ENCODE measurements at regions not wholly inside any gene's neighbourhood (a gene's known extent, or its start where the extent isn't known, plus 50 kb on each side); places are given as distances from the start of the nearest gene placed in this dataset.

DNA sequence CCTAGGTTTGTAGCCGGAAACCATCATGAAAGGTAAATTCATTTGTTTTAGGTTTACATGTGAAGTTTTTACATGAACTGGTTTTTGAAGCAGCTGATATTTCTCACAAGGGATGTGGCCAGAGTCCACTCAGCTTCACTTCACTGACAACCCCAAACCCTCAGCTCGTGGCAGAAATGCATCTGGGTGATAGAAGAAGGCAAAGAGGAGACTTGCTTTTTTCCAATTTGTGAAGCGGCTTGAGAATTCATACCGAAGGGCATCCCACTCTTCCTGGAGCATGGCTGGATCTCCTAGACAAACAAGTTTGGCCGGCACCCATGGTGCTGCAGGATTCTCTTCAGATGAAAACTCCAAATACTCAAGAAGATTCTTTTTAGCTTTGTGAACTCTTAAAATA is 392.8 kb upstream of the CNR1 start:
- no peak for DNase-seq

DNA sequence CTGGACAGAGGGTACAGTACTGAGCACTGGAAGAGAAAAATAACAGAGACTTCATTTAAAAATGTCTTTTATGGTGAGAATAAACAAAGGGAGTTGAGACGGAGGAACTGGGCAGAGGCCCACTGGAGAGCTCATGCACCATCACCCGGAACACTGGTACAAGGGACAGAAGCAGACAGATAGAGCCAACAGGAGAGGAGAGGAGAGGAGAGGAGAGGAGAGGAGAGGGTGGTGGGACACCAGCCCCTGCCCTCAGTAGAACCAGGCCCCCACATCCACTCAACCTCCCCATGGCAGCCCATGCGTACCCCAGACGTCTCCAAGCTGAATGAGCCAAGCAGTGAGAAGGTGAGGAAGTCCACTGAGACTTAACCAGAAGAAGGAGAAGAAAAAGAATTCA is 390.5 kb upstream of the CNR1 start:
- no peak for DNase-seq

DNA sequence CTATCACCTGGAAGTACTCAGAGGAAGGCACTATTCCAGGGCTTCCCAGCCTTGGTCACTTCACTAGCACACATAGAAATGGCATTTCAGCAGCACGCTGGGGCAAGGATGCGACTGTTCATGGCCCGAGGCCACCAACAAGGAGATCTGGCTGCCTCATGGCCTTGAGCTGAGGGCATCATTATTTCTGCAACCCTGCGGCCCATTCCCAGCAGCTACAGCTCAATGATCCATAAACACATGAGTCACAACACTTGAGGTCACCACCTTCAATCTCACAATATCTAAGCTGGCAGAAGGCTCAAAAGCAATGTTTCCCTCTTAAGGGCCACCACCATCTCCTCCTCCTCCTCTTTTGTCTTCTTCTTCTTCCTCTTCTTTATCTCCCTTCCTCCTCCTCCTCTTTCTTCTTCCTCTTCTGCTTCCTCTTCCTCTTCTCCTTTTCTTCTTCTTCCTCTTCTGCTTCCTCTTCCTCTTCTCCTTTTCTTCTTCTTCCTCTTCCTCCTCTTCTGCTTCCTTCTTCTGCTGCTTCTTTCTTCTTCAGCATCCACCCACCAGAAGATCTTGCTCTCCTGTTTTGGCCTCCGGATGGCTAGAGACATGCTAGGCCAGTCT is 382.9 kb upstream of the CNR1 start:
- DNase-seq: no peak

DNA sequence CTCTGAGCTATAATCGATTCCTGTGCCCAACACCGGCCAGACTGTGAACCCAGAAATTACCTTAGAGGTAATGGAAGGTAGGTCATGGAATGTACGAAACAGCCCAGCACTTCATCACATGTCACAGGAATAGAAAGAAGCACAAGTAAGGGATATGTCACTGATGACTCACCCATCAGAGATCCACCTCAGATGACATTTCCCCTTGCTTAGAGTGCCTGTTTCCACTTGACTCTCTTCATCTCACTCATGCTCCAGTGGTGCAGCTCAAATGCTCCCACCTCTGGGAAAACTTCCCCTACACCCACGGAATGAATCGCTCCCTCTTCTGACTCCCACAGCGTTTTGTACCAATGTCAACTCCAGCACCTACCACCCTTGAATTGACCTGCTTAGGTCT is 381.6 kb upstream of the CNR1 start:
- no peak for DNase-seq

DNA sequence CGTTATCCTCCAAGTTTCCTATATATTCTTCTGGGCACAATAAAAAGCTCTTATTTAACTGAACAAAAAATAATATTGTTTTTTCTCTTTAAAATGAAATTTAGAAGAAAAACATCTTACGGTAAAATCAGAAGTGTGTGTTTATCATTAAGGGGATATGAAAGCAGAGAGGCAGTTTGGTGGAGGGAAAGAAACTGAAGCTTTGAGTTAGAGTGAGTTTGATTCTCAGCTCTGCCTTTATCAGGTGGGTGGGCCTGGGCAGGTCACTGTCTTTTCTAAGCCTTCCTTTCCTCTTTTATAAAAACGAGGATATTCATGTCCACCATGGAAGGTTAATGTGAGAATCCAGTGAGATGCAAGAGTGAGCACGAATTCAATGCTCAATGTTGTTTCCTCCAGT is 379.8 kb upstream of the CNR1 start:
- no peak for DNase-seq

DNA sequence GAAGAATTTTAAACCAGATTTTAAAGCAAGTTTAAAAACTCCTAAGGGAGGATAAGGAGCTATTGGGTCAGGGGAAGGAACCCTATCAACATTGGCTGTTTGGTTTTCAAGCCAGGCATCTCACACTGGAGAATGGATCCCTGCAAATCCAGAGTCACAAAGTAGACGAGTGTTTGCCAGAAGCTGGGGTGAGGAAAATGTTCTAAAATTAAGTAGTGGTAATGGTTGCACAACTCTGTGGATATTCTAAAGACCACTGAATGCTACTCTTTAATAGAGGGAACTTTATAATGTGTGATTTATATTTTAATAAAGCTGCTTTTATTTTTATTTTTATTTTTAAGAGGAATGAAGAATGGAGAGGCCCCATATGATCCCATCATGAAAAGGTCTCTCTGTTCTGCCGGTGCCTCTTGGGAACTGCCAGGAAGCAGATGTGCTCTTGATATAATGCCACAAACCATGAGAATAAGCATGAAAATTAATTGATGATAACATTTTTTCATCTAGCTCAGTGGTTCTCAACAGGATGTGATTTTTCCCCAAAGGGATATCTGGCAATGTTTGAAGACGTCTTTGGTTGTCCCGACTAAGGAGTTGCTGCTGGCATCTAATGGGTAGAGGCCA is 379.0 kb upstream of the CNR1 start:
- DNase-seq: no peak

DNA sequence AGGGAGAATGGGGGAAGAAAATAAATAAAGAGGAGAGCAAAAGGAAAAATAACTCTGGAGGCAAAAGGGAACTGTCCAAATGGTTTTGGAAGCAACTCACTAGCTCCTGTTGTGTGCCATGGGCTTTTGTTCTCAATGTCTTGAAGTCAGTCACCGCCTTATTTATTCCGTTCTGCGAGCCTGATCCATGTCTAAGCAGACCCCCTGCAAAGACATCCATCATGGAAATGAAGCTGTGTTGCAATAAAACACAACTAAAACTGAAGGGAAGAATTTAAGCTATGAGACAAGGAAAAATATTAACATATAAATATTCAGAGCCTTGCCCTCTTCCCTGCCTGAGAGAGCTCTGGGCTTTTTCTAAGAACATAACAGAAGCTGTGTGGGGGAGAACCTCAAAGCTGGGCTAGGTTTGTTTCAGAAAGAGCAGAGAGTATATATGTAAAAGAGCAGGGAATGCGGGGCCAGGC is 373.2 kb upstream of the CNR1 start:
- DNase-seq: no peak

DNA sequence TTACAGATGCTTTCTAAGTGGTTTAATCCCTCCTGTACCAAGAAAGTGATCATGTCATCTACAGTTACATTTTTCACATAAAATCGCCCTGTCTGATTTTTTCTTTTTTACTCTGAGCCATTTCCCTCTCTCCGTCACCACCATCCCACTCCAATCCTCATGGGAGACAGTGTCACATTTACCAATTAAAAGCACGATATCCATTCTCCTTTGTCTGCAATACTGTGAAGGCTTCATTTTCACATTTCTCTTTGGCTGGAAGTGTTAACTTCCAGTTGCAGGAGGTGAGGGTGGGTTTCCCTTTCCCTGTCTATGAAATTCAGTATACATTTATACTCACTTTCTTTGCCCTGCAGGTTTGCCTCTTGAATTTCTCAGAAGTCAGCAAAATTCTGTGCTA is 372.7 kb upstream of the CNR1 start:
- no peak for DNase-seq

DNA sequence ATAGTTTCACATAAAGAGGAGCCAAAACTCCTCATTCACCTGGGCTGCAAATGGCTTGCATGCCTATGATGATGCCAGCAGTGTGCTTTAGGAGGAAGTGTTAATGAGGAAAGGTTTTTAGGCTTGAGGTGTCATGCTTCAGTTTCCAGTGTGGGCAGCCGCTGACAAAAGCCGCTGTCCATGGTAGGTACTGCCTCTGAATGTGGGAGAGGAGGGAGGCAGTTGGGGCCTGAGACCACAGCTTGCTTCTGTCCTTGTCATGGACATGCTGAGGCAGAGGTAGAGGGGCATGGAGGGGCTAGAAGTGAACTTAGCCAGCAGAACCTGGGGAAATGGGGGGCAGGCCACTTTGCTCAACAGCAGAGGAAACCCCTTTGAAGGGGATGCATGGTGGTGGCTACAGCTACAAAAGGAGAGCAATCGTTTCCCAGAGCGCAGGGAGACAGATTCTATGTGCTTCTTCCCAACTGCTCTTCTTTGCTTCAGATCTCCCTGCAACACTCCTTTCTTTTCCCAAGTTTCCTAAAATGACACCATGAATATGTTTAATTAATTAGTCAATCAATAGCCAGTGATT is 372.1 kb upstream of the CNR1 start:
- DNase-seq: no peak

DNA sequence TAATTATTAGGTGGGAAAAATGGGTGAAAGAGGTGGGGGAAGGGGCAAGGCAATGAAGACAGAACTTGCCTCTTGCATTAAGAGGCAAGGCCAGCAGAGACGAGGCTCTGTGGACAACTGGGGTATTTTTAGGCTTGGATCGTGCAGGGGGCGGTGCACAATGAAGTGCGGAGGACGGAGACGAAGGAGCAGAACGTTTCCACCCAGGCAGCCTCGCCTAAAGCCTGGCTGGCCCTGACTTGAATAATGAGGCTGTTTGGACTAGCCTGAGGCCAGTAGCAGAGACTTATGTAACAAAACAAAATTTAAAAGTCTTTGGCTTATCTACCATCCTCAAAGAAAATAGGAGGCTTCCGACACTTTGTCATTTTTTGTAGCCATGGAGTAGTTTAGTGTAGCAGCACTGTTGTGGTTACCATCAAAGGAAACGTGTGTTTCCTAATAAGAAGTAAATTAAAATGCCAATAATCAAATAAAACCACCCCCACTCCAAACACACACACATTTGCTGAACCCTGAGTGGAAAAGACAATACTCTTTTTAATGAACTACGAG is 370.0 kb upstream of the CNR1 start:
- DNase-seq: no peak

DNA sequence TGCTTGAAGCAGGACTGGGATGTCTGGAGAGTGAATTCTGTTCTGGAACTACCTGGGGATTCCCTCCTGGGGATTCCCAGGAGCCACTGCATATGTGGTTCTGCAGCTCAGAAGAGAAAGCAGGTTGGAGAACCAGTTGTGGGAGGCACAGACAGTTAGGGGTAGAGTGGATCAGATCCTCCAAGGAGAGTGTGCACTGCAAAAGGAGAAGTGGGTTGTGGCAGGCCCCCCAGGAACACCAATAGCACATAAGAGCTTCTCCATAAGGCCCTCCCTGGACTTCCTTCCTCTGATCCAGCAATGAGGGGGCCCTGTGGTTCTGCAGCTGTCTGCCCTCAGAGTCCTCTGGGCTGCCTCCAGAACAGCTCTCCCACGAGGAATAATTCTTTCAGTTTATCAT is 369.2 kb upstream of the CNR1 start:
- DNase-seq: no peak

DNA sequence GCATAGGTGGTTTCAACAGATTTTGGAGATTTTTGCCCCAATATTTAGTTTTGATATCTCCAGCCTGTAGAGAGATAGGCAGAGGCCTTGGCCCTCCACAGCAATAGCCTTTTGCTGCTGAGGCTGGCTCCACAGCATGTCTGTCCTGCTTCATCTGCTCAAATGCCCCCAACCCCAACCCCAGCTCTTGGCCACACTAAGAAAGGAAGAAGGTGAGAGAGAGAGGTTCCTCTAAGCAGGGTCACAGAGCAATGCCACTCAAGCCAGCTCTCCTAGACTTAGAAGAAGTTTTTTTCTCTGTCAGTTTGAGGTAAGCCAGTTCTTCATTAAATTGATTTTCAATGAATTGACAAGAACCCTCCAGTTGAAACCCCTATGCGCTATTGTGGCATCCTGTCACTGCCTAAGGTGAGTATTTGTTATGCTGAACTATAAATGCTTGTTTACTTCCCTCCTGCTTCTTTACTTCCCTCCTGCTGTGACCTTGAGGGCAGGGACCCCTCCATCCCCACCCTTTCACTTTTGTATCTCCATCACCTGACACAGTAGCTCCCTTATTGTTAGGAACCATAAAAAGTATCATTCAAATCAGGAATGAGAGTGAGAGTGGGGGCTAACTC is 366.2 kb upstream of the CNR1 start:
- DNase-seq: no peak

DNA sequence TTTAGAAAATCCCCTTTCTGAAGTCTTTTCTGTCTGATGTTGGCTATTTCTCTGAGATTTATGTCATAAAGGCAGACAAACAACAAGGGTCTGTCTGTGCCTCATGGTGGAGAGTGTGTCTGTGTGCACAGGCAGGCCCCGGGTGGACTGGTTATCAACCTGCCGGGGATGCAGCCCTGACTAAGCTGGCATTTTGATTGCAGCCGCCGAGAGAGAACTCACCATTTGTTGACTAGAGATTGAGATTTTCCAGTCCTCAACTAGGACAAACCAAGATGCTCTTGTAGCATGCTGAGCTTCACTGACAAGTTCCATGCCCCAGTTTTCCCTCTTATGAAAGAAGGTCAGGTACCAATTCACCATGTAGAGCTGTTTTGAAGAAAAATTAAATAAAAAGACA is 363.6 kb upstream of the CNR1 start:
- DNase-seq: no peak

DNA sequence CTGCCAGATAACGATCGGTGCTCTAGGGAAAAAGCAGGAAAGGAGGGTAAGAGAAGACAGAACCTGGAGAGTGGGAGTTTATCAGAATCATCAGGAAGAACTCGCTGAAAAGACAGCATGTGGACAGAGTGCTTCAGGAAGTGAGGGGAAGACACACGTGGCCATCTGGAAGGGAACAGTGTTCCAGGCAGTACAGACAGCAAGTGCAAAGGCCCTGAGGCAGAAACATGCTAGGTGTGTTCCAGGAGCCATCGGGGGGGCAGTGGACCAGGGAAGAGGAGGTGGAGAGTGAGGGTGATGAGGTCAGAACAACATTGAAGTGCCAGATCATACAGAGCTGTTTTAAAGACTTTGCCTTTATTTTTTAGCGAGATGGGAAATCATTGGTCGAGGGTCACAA is 354.3 kb upstream of the CNR1 start:
- DNase-seq: no peak

DNA sequence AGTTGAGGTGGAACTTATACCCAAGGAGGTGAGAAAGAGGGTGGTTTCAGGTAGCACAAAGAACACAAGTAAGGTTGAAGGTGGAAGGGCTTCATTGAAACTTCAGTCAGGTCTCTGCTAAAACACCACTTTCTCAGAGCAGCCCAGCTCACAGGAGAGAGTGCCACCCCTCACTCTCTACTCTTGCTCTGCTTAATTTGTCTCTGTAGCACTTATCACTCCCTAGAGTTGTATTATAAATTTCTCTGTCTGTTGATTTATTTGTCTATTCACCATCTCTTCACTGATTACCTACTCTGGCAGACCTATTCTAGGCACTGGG is 353.8 kb upstream of the CNR1 start:
- DNase-seq: no peak

DNA sequence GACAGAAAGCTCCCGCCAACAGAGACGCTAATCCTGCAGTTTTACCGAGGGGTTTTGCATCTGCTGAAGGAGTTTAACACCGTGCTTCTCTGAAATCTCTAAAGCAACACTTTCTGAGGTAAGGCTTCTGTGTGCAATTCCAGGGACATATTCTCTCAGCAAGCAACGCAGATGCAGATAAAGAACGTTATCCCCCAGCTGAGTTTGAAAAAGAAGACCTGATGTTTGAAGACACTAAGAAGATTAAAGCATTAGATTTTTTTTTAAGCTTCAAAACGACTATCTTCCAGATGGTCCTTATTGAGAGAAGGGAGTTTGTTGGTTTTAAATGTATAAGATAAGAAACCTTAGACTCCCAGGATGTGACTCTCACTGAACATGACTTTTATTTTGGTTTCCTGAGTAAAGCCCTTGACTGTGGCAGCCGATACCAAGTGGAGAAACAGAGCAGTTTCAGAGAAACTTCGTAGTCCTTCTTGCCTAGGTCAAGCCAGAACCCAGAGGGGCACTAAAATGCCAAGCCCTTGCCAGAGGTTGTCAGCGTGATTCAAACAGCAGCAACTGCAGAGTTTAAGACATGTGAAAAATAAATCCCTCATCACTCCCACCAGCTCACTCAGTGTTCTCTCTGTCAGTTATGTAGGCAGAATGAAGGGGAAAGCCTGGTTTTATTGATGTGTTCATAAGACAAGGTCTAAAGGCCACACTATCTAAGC is 353.3 kb upstream of the CNR1 start:
- no peak for DNase-seq

DNA sequence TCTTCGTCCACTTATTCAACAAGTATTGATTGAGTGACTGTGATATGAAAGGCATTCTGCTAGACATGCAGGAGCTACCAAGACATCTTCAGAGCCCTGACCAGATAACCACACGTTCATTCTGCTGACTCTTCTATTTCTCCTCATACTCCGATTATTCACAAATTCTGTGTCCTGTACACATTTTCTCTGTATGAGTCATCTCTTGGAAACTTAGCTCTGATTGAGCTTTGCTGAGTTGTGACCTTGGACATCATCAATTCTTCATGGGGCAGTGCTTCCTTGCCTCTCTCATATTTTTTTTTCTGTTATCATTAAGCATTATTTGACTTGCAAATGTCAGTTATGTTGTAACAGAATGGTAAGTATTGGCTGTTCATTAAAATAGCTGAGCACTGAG is 351.6 kb upstream of the CNR1 start:
- DNase-seq: no peak

DNA sequence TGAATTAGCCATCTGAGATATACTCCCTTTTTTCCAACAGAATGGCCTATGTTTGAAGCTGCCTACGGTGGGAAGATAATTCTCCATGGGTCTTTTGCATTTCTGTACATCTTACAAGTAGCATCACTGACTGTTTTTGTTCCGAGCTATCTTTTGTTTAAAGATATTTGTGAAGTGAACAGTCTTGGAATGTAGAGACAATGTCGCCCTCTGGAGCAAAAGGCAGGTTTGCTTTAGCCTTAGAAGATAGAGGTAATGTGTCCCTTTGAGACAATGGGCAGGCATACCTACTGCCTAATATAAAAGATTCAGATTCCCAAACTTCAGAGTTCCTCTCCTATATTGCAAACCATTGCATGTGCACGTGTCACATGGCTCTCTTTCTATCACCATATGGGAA is 347.8 kb upstream of the CNR1 start:
- DNase-seq: no peak

DNA sequence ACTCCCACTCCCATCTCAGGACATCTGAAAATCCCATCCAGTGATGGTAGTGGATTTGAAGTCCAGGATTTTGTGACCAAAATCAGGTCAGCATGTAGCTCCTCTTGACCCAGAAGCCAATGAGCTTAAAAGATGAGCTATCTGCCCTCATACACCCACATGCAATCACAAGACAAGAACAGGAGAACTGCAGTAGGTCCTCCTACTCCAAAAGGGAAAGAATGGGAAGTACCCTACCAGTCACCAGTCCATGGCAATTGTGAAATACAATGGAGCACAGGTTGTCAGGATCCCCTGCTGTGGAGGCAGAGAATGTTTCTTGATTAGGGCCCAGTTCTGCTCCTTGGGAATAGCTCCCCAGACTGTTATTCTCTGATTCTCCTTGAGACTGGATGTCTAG is 347.3 kb upstream of the CNR1 start:
- DNase-seq: no peak

DNA sequence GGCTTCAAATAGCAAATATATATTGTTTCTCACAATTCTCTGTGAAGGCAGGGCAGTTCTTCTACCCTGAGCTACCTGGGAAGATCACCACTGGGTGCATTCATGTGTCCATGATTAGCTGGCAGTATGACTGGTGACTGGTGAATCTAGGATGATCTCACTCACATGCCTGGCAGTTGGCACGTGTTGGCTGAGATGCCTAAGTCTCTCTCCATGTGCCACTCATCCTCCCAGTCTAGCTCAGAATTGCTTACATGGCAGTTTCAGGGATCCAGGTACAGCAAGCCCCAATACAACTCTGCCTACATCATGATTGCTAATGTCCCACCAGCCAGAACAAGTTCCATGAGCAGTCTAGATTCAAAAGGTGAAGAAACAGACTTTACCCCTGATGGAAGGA is 346.8 kb upstream of the CNR1 start:
- DNase-seq: no peak

DNA sequence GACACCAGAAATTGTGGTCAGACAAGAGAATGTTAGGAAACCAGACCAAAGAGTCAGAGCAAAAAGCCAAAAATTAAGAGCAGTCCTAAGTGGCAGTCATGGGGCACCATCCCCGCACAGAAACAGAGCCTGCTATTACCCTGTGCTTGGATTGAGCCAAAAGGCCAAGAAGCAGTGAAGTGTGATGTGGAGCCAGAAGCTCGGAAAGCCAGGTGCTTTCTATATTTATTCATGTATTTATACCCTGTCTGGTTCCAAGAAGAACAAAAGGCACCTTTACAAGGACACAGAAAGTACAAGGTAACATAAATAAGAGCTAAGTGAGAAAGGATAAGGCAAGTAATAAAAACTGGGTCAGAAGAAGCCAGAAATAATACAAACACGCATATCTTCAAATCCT is 336.2 kb upstream of the CNR1 start:
- DNase-seq: no peak

DNA sequence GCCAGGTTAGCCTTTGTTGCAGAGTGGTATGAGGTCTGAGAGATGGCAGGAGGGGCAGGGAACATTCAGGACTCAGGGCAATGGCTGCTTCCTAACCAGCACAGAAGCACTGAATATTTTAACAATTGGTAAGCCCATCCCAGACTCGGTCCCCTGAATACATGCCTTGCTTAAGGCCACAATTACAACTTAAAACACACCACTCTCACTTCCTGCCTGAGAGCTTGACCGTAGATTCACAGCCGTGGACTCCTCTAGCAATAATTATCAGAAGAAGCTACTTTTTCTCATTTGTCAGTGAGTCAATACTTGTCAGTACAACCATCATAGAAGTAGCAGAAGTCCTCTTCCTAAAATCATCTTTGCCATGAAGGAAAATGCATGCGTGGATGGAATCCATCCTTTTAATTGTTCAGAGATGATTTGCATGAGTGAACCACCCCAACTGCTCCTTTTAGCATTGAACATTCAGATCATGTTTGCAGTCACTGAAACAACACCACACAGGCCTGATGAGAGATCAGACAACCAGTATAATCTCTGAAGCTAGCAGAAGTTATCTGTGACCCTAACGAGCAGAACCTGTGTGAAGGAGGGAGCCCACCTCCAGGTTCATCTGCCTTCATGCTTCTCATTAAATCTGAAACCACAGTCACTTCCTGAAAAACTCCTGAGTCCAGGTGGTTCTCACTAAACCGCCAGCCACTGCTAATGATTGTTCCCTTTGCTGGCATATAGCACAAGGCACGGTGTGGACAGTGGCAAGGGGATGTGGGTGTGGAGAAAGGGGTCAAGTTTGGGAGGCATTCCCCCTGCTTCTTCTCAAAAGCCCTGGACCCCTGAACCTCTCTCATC is 333.9 kb upstream of the CNR1 start:
- DNase-seq: no peak

DNA sequence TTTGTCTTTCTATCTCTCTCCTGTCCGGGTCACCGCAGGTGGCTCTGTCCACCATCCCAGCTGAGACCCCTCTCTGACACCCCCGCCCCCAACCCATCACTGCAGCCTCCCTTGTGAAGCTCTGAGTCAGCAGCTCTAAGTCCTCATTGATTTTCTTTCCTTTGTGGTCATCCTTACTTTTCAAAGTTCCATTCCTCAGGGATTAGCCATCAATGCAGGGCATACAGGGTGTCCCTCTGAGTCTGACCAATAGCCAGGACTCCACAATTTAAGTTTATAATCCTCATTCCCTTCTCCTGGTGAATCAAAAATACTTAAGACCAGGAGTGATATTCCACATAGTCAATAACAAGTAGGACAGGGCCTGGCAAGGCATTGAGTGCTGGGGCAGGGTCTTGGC is 333.3 kb upstream of the CNR1 start:
- DNase-seq: no peak

Measured in NCI-H1930 (cell line).